ENCODE measurements at regions not wholly inside any gene's neighbourhood (a gene's known extent, or its start where the extent isn't known, plus 50 kb on each side); places are given as distances from the start of the nearest gene placed in this dataset.

- Mint-ChIP-seq H3K9me3 (no peaks in the 10 kb centered on the region), H3K27ac (no peak overlapping the region), H3K4me1 (peaks cover 19% of the 10 kb centered on the region in 2 donors), H3K4me3 (no peak overlapping the region), H3K27me3 (ENCODE audit: low read depth in 2 of 2) (peaks cover 2 to 7% of the 10 kb centered on the region in 2 donors), H3K36me3 (no peaks in the 10 kb centered on the region)
- Histone ChIP-seq H3K9me3 (ENCODE audit: control insufficient read depth, insufficient read depth, low read length) (no peaks in the 10 kb centered on the region), H3K27ac (ENCODE audit: low read length) (no peak overlapping the region), H3K4me3 (ENCODE audit: low read length) (no peak overlapping the region), H3K4me1 (ENCODE audit: control insufficient read depth, insufficient read depth, low read length) (no peaks in the 10 kb centered on the region), H3K36me3 (ENCODE audit: control insufficient read depth, insufficient read depth, low read length) (no peaks in the 10 kb centered on the region), H3K27me3 (ENCODE audit: control insufficient read depth, insufficient read depth, low read length) (no peaks in the 10 kb centered on the region)
- 62% methylated on average over 2 of the region's 2 CpGs for WGBS (ENCODE audit: insufficient coverage)
- intact Hi-C loops (cut with micrococcal nuclease), result no loop called here
- DNase-seq (no peak), ATAC-seq (no peak)
- TF ChIP-seq CTCF (IDR thresholded peaks at IDR 0.05), result no peak
Measured at GRCh38 chr6:138657065-138657425, 116.5 kb upstream of the CCDC28A start.

GRCh38 chr6:138659998-138660397 is 113.6 kb upstream of the CCDC28A start:
- TF ChIP-seq CTCF (IDR thresholded peaks at IDR 0.05), result no peak
- Mint-ChIP-seq H3K4me1 (peaks cover 4 to 5% of the 10 kb centered on the region in 2 donors), H3K9me3 (no peaks in the 10 kb centered on the region)

GRCh38 chr6:138662471-138662870 is 111.1 kb upstream of the CCDC28A start:
- H3K27me3 Mint-ChIP-seq (ENCODE audit: low read depth in 2 of 2), result peaks cover 0 to 2% of the 10 kb centered on the region in 2 donors
- TF ChIP-seq CTCF (IDR thresholded peaks at IDR 0.05), result no peak
- H3K4me3 Mint-ChIP-seq, result no peak overlapping the region
- H3K27ac Mint-ChIP-seq, result no peak overlapping the region
- no peaks in the 10 kb centered on the region for H3K4me1 Mint-ChIP-seq
- H3K36me3 Mint-ChIP-seq, result no peaks in the 10 kb centered on the region
- intact Hi-C loops (cut with micrococcal nuclease), result no loop called here
- H3K9me3 Mint-ChIP-seq, result no peaks in the 10 kb centered on the region
- H3K4me3 ChIP-seq (ENCODE audit: low read length), result no peak overlapping the region
- WGBS (ENCODE audit: insufficient coverage), result 88% methylated on average over 2 of the region's 2 CpGs
- H3K27ac ChIP-seq (ENCODE audit: low read length), result no peak overlapping the region
- H3K36me3 ChIP-seq (ENCODE audit: control insufficient read depth, insufficient read depth, low read length), result no peaks in the 10 kb centered on the region
- DNase-seq, result no peak
- no peaks in the 10 kb centered on the region for H3K9me3 ChIP-seq (ENCODE audit: control insufficient read depth, insufficient read depth, low read length)
- no peak for ATAC-seq
- no peaks in the 10 kb centered on the region for H3K4me1 ChIP-seq (ENCODE audit: control insufficient read depth, insufficient read depth, low read length)
- H3K27me3 ChIP-seq (ENCODE audit: control insufficient read depth, insufficient read depth, low read length), result no peaks in the 10 kb centered on the region

More at GRCh38 chr6:138659998-138660397, 113.6 kb upstream of the CCDC28A start:
- 65% methylated on average over 2 of the region's 2 CpGs for WGBS (ENCODE audit: insufficient coverage)
- DNase-seq (no peak), ATAC-seq (no peak)
- Histone ChIP-seq H3K36me3 (ENCODE audit: control insufficient read depth, insufficient read depth, low read length) (no peaks in the 10 kb centered on the region), H3K27ac (ENCODE audit: low read length) (no peak overlapping the region), H3K27me3 (ENCODE audit: control insufficient read depth, insufficient read depth, low read length) (no peaks in the 10 kb centered on the region), H3K9me3 (ENCODE audit: control insufficient read depth, insufficient read depth, low read length) (no peaks in the 10 kb centered on the region), H3K4me1 (ENCODE audit: control insufficient read depth, insufficient read depth, low read length) (no peaks in the 10 kb centered on the region), H3K4me3 (ENCODE audit: low read length) (no peak overlapping the region)
- H3K4me3 Mint-ChIP-seq, result no peak overlapping the region
- H3K27me3 Mint-ChIP-seq (ENCODE audit: low read depth in 2 of 2), result peaks cover 2 to 7% of the 10 kb centered on the region in 2 donors
- H3K36me3 Mint-ChIP-seq, result no peaks in the 10 kb centered on the region
- intact Hi-C loops (cut with micrococcal nuclease), result no loop called here
- no peak overlapping the region for H3K27ac Mint-ChIP-seq

GRCh38 chr6:138663892-138664291 is 109.7 kb upstream of the CCDC28A start:
- DNase-seq (no peak), ATAC-seq (no peak)
- Mint-ChIP-seq H3K27ac (no peak overlapping the region), H3K9me3 (no peaks in the 10 kb centered on the region), H3K27me3 (ENCODE audit: low read depth in 2 of 2) (peaks cover 2% of the 10 kb centered on the region in 2 donors), H3K4me3 (no peak overlapping the region), H3K36me3 (no peaks in the 10 kb centered on the region), H3K4me1 (no peaks in the 10 kb centered on the region)
- WGBS (ENCODE audit: insufficient coverage), result 92% methylated on average over 2 of the region's 2 CpGs
- Histone ChIP-seq H3K9me3 (ENCODE audit: control insufficient read depth, insufficient read depth, low read length) (no peaks in the 10 kb centered on the region), H3K27me3 (ENCODE audit: control insufficient read depth, insufficient read depth, low read length) (no peaks in the 10 kb centered on the region), H3K36me3 (ENCODE audit: control insufficient read depth, insufficient read depth, low read length) (no peaks in the 10 kb centered on the region), H3K4me3 (ENCODE audit: low read length) (no peak overlapping the region), H3K4me1 (ENCODE audit: control insufficient read depth, insufficient read depth, low read length) (no peaks in the 10 kb centered on the region), H3K27ac (ENCODE audit: low read length) (no peak overlapping the region)
- TF ChIP-seq CTCF (IDR thresholded peaks at IDR 0.05), result no peak
- intact Hi-C loops (cut with micrococcal nuclease), result no loop called here

Data from natural killer cell (primary cell).